GM11168 (cell line): ENCODE measurements at regions not wholly inside any gene's neighbourhood (a gene's known extent, or its start where the extent isn't known, plus 50 kb on each side); places are given as distances from the start of the nearest gene placed in this dataset.

Experiments
- in situ Hi-C: fragments of 300-500 bp; cut with MboI; formaldehyde crosslinking; loops from one replicate; pipeline ENCODE4 v1.12.0; 2022; ENCODE audit warnings: low sequenced_read_pairs; ENCODE audit not compliant: unreplicated experiment

GRCh38 chr3:18011387-18011786 lies 269.0 kb upstream of the TBC1D5 start:
- in situ Hi-C loops = no loop called here

DNA sequence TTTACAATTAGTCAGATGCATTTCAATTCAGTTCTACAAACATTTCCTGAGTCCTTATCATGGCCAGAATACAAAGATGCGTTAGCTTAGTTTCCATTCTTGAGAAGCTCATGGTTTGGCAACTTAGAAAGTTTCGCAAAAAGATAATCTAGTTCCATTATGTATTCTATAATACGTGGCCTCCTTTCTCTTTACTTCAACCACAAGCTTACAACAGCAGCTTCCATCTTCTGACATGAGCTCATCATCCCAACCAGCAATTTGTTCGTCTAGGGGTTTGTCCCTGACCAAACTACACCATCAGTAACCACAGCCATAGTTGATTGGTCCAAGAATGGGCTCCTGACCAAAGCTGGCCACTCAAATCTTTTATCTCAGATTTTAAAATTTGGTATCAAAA lies 267.6 kb upstream of the TBC1D5 start:
- in situ Hi-C loops = no loop called here

GRCh38 chr3:18008706-18009368 lies 266.4 kb upstream of the TBC1D5 start:
- in situ Hi-C loops = no loop called here

GRCh38 chr3:18007980-18008379 lies 265.5 kb upstream of the TBC1D5 start:
- in situ Hi-C loops = no loop called here

DNA sequence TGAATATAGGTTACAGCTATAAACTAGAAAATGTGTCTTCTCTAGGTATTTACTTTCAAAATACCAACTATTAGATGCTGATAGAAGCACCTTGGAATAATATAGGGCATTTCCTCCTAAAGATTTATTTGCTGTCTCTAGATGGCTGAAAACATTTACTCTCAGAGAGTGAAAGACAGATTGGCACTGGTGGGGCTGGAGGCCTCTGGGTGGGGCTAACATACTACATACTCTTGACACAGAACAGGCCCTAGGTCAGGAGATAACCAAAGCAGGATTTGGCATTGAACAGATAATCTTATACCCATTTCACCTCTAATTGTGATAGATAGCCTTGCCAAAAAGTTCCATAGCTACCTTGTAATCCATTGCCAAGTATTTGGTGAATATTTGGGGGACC lies 253.3 kb upstream of the TBC1D5 start:
- in situ Hi-C loops = no loop called here

DNA sequence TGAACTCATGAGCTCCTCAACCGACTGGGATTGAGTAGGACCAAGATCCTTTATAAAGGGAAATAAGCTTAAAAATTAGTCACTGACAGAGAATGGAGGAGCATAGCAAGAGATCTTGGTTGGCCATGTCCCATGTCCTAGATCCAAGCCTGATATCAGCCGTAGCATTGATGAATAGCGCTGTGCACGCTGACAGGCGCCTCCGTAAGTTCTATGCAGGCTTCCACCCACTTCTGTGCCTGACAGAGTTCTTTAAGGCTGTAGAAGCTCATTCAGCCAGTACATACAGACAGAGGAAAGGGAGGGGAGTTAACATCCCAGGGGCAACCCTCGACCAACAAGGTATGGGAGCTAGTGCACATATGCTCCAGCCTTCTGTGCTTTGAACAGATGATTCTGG lies 251.7 kb upstream of the TBC1D5 start:
- in situ Hi-C loops = no loop called here

DNA sequence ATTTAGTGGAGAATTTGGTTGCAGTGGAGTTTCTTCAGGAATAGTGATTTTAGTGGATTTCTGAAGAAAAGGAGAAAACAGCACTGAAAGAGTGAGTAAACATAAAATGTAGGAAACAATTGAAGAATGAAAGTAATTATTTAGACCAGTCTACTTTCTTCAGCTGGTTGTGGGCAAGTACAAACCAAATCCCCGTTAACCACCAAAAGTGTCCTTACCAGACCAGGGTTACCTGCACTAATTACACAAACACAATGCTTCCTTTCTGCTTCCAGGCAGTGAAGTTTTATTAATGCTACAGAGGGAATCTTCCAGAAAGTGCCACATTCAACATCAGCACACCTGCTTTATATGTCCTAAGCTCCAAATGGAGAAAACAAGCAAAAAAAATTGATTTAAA lies 248.0 kb upstream of the TBC1D5 start:
- in situ Hi-C loops = no loop called here

DNA sequence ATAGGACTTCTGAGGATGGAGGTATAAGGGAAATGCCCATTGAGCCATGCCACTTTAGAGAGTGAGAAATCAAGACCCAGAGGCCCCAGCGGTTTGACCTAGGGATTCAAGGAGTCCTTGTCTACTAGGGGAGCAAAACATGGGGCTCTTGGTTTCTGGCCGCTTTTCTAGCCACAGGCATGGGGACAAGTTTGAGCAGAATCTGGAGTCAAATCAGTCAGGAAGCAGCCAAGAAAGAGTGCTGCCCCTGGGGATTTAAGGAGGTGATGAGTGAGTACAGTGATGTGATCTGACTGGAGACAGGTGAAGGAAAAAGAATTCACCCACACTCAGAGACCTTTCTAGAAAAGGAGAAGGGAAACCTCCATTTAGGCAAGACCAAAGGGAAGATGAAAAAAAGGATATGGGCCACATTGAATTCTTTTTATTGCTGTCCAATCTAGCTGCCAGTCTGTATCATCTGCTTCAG lies 244.0 kb upstream of the TBC1D5 start:
- in situ Hi-C loops = no loop called here

DNA sequence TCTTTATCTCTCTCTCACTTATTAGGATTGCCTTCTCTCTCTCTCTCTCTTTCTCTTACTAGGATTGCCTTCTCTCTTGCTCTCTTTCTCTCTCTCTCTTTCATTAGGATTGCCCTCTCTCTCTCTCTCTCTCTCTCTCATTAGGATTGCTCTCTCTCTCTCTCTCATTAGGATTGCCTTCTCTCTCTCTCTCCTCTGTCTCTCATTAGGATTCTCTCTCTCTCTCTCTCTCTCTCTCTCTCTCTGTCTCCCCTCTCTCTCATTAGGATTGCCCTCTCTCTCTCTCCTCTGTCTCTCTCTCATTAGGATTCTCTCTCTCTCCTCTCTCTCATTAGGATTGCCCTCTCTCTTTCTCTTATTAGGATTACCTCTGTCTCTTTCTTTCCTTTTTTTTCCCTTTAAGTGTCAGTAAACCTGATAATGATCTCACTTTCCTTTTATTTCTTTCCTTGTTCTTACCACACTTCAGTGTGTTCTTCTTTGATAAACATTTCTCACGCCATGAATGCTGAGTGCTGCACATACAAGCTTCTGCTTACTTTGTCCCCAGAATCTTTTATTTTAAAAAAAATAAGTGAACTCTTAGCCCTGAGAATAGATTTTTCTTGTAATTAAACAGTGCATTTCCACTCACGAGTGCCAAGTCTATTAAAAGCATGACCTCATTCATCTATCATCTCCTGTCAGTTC lies 243.4 kb upstream of the TBC1D5 start:
- in situ Hi-C loops = no loop called here

DNA sequence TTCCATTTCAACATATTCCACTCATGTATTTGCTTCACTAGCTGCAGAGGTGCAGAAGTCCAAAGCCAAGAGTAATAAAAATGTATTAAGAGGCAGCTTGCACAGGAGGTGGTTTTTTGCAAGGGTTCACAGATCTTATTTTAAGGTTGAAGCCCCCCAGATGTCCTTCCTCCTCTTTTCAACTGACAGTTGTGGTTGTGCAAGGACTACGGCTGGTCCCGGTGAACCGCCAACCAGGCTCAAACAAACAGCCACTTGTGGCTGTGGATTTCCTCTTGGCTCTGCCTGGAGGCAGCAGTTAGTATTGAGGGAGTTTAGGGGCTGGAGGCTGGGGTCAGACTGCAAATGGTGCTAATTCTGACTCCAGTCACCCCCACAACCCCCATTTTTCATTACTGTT lies 240.7 kb upstream of the TBC1D5 start:
- in situ Hi-C loops = no loop called here

- in situ Hi-C loops = no loop called here
Observed at GRCh38 chr3:17982211-17982880, 239.9 kb upstream of the TBC1D5 start.

GRCh38 chr3:17980863-17981262 lies 238.4 kb upstream of the TBC1D5 start:
- in situ Hi-C loops = no loop called here

- in situ Hi-C loops = no loop called here
Observed at GRCh38 chr3:17979911-17980310, 237.5 kb upstream of the TBC1D5 start.

DNA sequence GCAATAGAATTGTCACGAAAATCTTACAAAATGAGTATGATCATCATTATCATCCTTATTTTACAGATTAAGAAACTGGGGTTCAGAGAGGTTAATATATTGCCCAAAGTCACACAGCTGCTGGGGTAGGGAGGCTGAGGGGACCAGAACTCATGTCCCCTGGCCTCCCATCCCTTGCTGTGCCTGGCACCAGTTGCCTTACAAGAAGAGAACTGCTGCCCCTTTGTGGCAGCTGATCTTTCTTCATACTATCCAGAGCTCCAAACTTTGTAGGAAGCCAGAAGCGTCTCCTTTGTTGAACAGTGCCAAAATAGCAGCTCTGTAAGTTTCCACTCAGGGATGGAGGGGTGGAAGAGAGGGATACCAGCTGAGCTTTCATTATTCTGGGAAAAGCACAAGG lies 236.8 kb upstream of the TBC1D5 start:
- in situ Hi-C loops = no loop called here

DNA sequence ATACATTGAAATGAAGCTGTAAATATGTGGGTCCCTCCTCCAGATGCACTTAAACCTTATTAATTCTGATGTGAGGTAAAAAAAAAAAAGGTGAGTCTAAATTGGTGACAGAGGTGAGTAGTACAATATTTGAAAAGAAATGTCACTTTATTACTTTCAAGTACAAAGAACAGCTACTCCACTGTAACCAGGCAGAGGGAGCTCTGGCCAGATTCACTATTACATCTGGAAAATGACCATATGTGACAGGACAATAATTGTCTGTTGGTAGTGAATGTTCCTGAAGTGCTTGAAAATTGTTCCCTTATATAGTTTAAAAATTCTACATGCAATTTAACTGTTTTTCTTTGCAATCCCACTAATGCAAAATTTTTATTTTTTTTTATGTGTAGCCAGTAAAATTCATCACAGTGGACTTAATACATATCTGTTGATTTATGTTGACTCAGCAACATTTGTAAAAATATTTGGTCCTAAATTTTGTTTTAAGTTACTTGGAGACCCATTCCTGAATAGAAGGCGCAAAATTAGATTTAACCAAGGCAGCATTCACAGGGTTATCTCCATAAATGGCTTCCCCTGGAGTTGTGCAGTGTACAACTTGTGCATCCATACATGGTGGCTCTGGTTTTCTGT lies 231.9 kb upstream of the TBC1D5 start:
- in situ Hi-C loops = no loop called here

GRCh38 chr3:17972959-17973906 lies 230.8 kb upstream of the TBC1D5 start:
- in situ Hi-C loops = no loop called here

DNA sequence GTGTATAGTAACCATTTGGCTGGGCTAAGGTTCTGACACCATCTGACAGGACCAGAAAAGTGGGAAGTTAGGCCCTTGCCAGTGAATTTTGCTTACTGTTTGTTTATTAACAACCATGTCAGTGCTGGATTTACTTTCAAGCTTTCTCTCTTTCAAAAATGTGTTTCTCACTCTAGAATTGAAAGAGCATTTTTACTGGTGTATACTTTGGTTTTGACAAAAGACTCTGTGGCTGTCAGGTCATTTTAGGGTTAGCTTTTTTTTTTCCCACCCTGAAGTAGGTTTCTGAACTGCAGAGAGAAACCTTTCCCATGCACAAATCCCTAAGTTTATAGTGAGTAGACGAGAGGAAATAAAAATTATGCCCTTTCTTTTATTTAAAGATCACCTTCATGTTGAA lies 230.0 kb upstream of the TBC1D5 start:
- in situ Hi-C loops = no loop called here

GRCh38 chr3:17972030-17972429 lies 229.6 kb upstream of the TBC1D5 start:
- in situ Hi-C loops = no loop called here

DNA sequence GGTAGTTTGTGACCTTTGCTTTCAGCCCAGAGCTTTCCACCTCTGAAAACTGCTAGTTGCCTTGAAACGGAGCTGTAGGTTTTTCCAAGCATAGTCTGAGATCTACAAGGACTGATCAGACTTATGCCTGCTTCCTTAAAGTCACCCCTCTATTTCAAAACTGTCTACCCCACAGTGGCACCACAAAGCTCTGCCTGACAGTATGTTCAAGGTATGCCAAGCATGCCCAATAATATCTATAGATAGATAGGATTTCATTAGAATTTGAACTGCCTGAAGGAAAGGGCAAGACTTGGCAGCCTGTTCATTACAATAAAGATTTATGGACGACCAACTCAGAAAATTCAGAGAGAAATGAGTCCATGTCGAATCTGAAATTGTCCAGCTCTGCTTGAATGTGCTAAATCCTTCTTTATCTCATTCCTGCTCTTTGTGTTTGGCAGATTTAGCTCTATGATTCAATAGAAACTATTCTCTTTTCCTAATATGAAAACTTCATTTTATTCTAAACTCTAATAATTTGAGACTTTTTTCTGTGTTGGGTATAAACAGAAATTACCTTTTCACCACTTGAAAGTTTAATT lies 227.6 kb upstream of the TBC1D5 start:
- in situ Hi-C loops = no loop called here

- in situ Hi-C loops = no loop called here
Observed at GRCh38 chr3:17969244-17969643, 226.8 kb upstream of the TBC1D5 start.
